ENCODE measurements at regions not wholly inside any gene's neighbourhood (a gene's known extent, or its start where the extent isn't known, plus 50 kb on each side); places are given as distances from the start of the nearest gene placed in this dataset.

GRCh38 chr3:5739949-5740348 lies 552.4 kb downstream of the EDEM1 start:
- TF ChIP-seq CTCF (IDR thresholded peaks at IDR 0.05) = no peak
- TF ChIP-seq POLR2A (IDR thresholded peaks at IDR 0.05) = no peak
